K562 (cell line): ENCODE measurements at regions not wholly inside any gene's neighbourhood (a gene's known extent, or its start where the extent isn't known, plus 50 kb on each side); places are given as distances from the start of the nearest gene placed in this dataset.

Experiments
- CBX1 ChIP-seq: sonication (generic); IDR thresholded peaks from 2 replicates; pipeline ENCODE4 v1.6.1; 2016; ENCODE audit warnings: antibody characterized with exemption, low read depth, mild to moderate bottlenecking
- CBX5 ChIP-seq: IDR thresholded peaks from 2 replicates; pipeline ENCODE4 v1.6.1; 2014; ENCODE audit warnings: low read depth, borderline replicate concordance
- CUX1 ChIP-seq: fragments of 200-800 bp; sonication (Bioruptor generic); IDR thresholded peaks from 2 replicates; pipeline ENCODE4 v1.6.1; 2016; ENCODE audit warnings: missing genetic modification characterization, missing compliant biosample characterization
- DEAF1 ChIP-seq: fragments of 450-650 bp; formaldehyde crosslinking; IDR thresholded peaks from 2 replicates; pipeline ENCODE4 v1.4.0; 2020; ENCODE audit warnings: mild to moderate bottlenecking, moderate library complexity
- ETS1 ChIP-seq: conservative IDR thresholded peaks from 2 replicates; pipeline ENCODE4 v1.6.1; 2011; ENCODE audit warnings: low read depth, mild to moderate bottlenecking, low read length; ENCODE audit not compliant: control insufficient read depth
- FOXA3 ChIP-seq, 2 experiments: fragments of 450-650 bp in 1 of 2; sonication (generic) in 1 of 2; formaldehyde crosslinking; IDR thresholded peaks in 1 of 2; conservative IDR thresholded peaks in 1 of 2; 2 replicates each; pipeline versions ENCODE4 v1.4.0 to v1.8.0; 2020 to 2022; ENCODE audit warnings: mild to moderate bottlenecking in 2 of 2, missing genetic modification reagents in 1 of 2
- HES1 ChIP-seq: fragments of 450-650 bp; IDR thresholded peaks from 2 replicates; pipeline ENCODE4 v1.6.1; 2016; ENCODE audit warnings: low read depth, mild to moderate bottlenecking, moderate library complexity
- KDM2B ChIP-seq: fragments of 250-450 bp; sonication (Bioruptor Pico); IDR thresholded peaks from 2 replicates; pipeline ENCODE4 v1.8.0; 2021; ENCODE audit warnings: mild to moderate bottlenecking, moderate library complexity
- MECOM ChIP-seq: fragments of 250-450 bp; sonication (Bioruptor Pico); IDR thresholded peaks from 2 replicates; pipeline ENCODE4 v1.8.0; 2022; ENCODE audit warnings: inconsistent platforms
- RBM14 ChIP-seq: fragments of 200-400 bp; formaldehyde crosslinking; IDR thresholded peaks from 2 replicates; pipeline ENCODE4 v1.6.1; 2018; ENCODE audit warnings: low read depth, mild to moderate bottlenecking, low read length, moderate library complexity, borderline replicate concordance; ENCODE audit not compliant: insufficient read depth
- STAG1 ChIP-seq: sonication (generic); formaldehyde crosslinking; IDR thresholded peaks from 2 replicates; pipeline ENCODE4 v1.5.0; 2020; ENCODE audit warnings: missing genetic modification reagents, borderline replicate concordance
- ZNF121 ChIP-seq: sonication (generic); formaldehyde crosslinking; conservative IDR thresholded peaks from 2 replicates; pipeline ENCODE4 v1.8.0; 2022; ENCODE audit warnings: missing genetic modification reagents
- ZNF124 ChIP-seq: sonication (generic); formaldehyde crosslinking; IDR thresholded peaks from 2 replicates; pipeline ENCODE4 v1.8.1; 2022; ENCODE audit warnings: missing genetic modification reagents
- ZNF175 ChIP-seq: fragments of 200-800 bp; sonication (Bioruptor generic); IDR thresholded peaks from 2 replicates; pipeline ENCODE4 v1.6.1; 2016; ENCODE audit warnings: low read depth, mild to moderate bottlenecking, missing genetic modification characterization, missing compliant biosample characterization
- ZNF3 ChIP-seq: fragments of 250-450 bp; sonication (Bioruptor Pico); IDR thresholded peaks from 2 replicates; pipeline ENCODE4 v1.5.0; 2021; ENCODE audit warnings: mild to moderate bottlenecking, moderate library complexity
- ZNF699 ChIP-seq: fragments of 250-450 bp; sonication (Bioruptor Pico); IDR thresholded peaks from 2 replicates; pipeline ENCODE4 v1.8.0; 2021; ENCODE audit warnings: mild to moderate bottlenecking, moderate library complexity; ENCODE audit not compliant: insufficient replicate concordance
- ZNF79 ChIP-seq: fragments of 250-450 bp; sonication (Bioruptor Pico); IDR thresholded peaks from 2 replicates; pipeline ENCODE4 v1.4.0; 2020; ENCODE audit warnings: low read depth, mild to moderate bottlenecking, moderate library complexity
- TF ChIP-seq, protein P1 (sequence below): fragments of 250-450 bp; sonication (Bioruptor Pico); IDR thresholded peaks from 2 replicates; pipeline ENCODE4 v1.5.1; 2021; ENCODE audit warnings: mild to moderate bottlenecking

- TF ChIP-seq DEAF1 (CRISPR knock-in tag): peak; percentile 79
- TF ChIP-seq RBM14: no peak
- TF ChIP-seq ZNF699: no peak
- TF ChIP-seq CBX1: no peak
- no peak for TF ChIP-seq ZNF121 (CRISPR knock-in tag)
- no peak for TF ChIP-seq ZNF124 (CRISPR knock-in tag)
- TF ChIP-seq CBX5: no peak
- TF ChIP-seq, protein P1, sequence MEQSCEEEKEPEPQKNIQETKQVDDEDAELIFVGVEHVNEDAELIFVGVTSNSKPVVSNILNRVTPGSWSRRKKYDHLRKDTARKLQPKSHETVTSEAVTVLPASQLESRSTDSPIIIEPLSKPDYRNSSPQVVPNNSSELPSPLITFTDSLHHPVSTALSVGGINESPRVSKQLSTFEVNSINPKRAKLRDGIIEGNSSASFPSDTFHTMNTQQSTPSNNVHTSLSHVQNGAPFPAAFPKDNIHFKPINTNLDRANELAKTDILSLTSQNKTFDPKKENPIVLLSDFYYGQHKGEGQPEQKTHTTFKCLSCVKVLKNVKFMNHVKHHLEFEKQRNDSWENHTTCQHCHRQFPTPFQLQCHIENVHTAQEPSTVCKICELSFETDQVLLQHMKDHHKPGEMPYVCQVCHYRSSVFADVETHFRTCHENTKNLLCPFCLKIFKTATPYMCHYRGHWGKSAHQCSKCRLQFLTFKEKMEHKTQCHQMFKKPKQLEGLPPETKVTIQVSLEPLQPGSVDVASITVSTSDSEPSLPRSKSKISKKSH (CRISPR knock-in tag): no peak
- TF ChIP-seq ZNF79 (CRISPR knock-in tag): no peak
- TF ChIP-seq STAG1 (CRISPR knock-in tag): peak; percentile 81
- TF ChIP-seq MECOM (CRISPR knock-in tag): no peak
- no peak for TF ChIP-seq CUX1 (CRISPR knock-in tag)
- no peak for TF ChIP-seq HES1
- TF ChIP-seq ZNF175 (CRISPR knock-in tag): no peak
- TF ChIP-seq KDM2B: no peak
- no peak for TF ChIP-seq FOXA3 (CRISPR knock-in tag; conservative IDR thresholded peaks at IDR 0.05 in 1 of 2, IDR thresholded peaks at IDR 0.05 in 1 of 2)
- TF ChIP-seq ETS1: no peak
- TF ChIP-seq ZNF3 (CRISPR knock-in tag): no peak
Observed at GRCh38 chr1:60281360-60281932, 207.9 kb upstream of the C1orf87 start (continued).
